ENCODE measurements at regions not wholly inside any gene's neighbourhood (a gene's known extent, or its start where the extent isn't known, plus 50 kb on each side); places are given as distances from the start of the nearest gene placed in this dataset.

DNA sequence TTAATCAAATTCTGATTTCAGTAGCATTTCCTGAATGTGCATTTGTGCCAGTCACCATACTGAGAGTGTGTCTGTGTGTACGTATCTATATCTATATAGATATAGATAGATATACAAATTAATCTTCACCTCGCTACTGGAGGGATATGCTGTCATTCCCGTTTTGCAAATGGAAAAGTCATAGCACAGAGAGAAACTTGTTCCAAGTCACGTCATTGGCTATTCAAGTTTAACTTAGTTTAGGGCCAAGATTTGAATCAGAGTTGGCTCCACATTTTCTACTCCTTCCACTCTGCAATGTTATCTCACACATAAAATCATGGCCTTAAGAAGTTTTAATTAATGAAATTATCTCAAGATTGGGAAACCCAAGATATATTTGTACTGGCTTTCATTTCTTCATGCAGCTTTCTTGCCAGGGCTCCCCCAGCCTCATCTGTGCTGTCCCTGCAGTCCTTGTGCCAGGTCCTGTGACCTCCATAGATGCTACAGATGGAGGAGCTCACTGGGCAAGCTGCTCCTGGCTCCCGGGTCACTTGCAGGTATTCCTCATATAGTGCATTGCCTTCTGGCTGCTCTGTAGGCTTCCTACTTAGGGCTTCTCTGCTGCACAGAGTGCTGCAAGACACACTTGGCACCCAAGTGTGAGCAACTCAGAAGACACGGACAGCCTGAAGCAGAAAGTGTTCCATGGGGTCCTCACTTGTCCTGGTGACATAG lies 245.8 kb downstream of the KCNS3 start:
- TF ChIP-seq, protein P1, sequence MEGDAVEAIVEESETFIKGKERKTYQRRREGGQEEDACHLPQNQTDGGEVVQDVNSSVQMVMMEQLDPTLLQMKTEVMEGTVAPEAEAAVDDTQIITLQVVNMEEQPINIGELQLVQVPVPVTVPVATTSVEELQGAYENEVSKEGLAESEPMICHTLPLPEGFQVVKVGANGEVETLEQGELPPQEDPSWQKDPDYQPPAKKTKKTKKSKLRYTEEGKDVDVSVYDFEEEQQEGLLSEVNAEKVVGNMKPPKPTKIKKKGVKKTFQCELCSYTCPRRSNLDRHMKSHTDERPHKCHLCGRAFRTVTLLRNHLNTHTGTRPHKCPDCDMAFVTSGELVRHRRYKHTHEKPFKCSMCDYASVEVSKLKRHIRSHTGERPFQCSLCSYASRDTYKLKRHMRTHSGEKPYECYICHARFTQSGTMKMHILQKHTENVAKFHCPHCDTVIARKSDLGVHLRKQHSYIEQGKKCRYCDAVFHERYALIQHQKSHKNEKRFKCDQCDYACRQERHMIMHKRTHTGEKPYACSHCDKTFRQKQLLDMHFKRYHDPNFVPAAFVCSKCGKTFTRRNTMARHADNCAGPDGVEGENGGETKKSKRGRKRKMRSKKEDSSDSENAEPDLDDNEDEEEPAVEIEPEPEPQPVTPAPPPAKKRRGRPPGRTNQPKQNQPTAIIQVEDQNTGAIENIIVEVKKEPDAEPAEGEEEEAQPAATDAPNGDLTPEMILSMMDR (IDR thresholded peaks at IDR 0.05): no peak
- TF ChIP-seq POLR2A (IDR thresholded peaks at IDR 0.05): no peak
